ENCODE measurements at regions not wholly inside any gene's neighbourhood (a gene's known extent, or its start where the extent isn't known, plus 50 kb on each side); places are given as distances from the start of the nearest gene placed in this dataset.

DNA sequence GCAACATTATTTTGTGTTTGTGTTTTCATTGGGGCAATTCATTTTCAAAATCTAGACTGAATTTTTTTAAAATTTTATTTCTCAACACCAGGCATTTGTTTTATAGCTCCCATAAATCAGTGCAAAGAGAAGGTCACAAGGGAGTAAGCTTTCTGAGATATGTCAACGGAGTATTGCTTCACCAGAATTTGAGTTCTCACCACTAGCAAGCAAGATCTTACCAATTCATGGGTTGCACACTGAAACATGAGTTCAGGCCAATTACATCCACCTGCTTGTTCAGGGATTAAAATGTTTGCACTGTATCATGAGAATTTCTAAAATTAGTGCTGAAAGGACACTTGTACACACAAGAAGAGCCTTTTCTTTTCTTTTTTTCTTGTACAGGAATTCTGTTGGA, 121.9 kb downstream of the CAND1 start:
- TF ChIP-seq ZNF274 (IDR thresholded peaks at IDR 0.05; ENCODE audit: low read depth, low read length) (no peak), SUZ12 (IDR thresholded peaks at IDR 0.05; ENCODE audit: extremely low read depth, insufficient read depth, insufficient read length) (no peak), YY1 (IDR thresholded peaks at IDR 0.05; ENCODE audit: insufficient read depth, insufficient read length) (no peak)
- no peak for DNase-seq (ENCODE audit: low read depth, low spot score)
- H3K4me1 ChIP-seq (ENCODE audit: insufficient read depth, insufficient read length), result no peaks in the 10 kb centered on the region
- H3K27me3 ChIP-seq (ENCODE audit: insufficient read depth, insufficient read length), result no peaks in the 10 kb centered on the region
- H3K36me3 ChIP-seq (ENCODE audit: insufficient read depth, insufficient read length, low read length), result no peaks in the 10 kb centered on the region
- H3K9ac ChIP-seq (ENCODE audit: insufficient read length, low read depth), result no peak overlapping the region
- no peak overlapping the region for H3K4me3 ChIP-seq (ENCODE audit: insufficient read length, low read depth)
- H3K9me3 ChIP-seq (ENCODE audit: insufficient read depth, low read length), result no peaks in the 10 kb centered on the region

DNA sequence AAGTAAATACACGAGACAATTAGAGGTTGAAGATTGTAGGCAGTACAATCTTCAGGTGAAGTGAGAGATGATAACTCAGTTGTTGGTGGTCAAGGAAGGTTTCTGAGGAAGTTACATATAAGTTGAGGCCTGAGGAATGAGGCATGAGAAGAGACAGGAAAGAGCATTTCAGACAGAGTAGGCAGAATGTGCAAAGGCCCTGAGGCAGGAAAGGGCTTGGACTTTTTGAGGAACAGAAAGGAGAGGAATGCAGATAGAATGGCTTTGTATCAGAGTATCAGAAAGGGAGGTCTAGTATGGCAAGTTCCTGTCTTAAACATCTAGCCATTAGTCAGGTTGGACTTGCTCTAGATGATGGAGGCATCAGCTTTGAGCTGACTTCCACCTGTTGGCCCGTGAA, 122.5 kb downstream of the CAND1 start:
- no peaks in the 10 kb centered on the region for H3K9me3 ChIP-seq (ENCODE audit: insufficient read depth, low read length)
- no peaks in the 10 kb centered on the region for H3K36me3 ChIP-seq (ENCODE audit: insufficient read depth, insufficient read length, low read length)
- no peak for TF ChIP-seq YY1 (IDR thresholded peaks at IDR 0.05; ENCODE audit: insufficient read depth, insufficient read length)
- no peak for TF ChIP-seq ZNF274 (IDR thresholded peaks at IDR 0.05; ENCODE audit: low read depth, low read length)
- no peak for TF ChIP-seq SUZ12 (IDR thresholded peaks at IDR 0.05; ENCODE audit: extremely low read depth, insufficient read depth, insufficient read length)
- DNase-seq (ENCODE audit: low read depth, low spot score), result no peak
- H3K4me3 ChIP-seq (ENCODE audit: insufficient read length, low read depth), result no peak overlapping the region
- H3K27me3 ChIP-seq (ENCODE audit: insufficient read depth, insufficient read length), result no peaks in the 10 kb centered on the region
- no peaks in the 10 kb centered on the region for H3K4me1 ChIP-seq (ENCODE audit: insufficient read depth, insufficient read length)
- no peak overlapping the region for H3K9ac ChIP-seq (ENCODE audit: insufficient read length, low read depth)

DNA sequence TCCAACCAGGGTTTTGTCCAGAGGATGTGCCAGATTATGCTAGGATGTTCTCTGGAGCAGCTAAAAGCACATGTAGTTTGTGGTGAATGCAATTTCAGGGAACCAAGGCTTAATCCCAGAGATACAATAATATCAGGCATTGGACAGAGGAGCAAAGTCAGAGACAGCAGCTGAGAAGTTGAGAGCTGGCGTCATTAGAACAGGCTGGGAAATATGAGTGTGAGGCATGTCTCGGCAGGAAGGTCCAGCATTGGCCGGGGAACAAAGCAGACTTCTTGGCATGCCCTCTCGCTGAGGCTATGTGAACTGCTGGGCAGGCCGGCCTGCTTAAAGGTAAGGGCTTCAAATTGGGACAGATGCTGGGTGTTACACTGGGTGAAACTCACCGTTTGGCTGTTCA, 125.4 kb downstream of the CAND1 start:
- Histone ChIP-seq H3K27me3 (ENCODE audit: insufficient read depth, insufficient read length) (no peaks in the 10 kb centered on the region), H3K4me1 (ENCODE audit: insufficient read depth, insufficient read length) (no peaks in the 10 kb centered on the region), H3K36me3 (ENCODE audit: insufficient read depth, insufficient read length, low read length) (no peaks in the 10 kb centered on the region), H3K9me3 (ENCODE audit: insufficient read depth, low read length) (no peaks in the 10 kb centered on the region), H3K4me3 (ENCODE audit: insufficient read length, low read depth) (no peak overlapping the region), H3K9ac (ENCODE audit: insufficient read length, low read depth) (no peak overlapping the region)
- TF ChIP-seq SUZ12 (IDR thresholded peaks at IDR 0.05; ENCODE audit: extremely low read depth, insufficient read depth, insufficient read length) (no peak), YY1 (IDR thresholded peaks at IDR 0.05; ENCODE audit: insufficient read depth, insufficient read length) (no peak), ZNF274 (IDR thresholded peaks at IDR 0.05; ENCODE audit: low read depth, low read length) (no peak)
- DNase-seq (ENCODE audit: low read depth, low spot score), result no peak

DNA sequence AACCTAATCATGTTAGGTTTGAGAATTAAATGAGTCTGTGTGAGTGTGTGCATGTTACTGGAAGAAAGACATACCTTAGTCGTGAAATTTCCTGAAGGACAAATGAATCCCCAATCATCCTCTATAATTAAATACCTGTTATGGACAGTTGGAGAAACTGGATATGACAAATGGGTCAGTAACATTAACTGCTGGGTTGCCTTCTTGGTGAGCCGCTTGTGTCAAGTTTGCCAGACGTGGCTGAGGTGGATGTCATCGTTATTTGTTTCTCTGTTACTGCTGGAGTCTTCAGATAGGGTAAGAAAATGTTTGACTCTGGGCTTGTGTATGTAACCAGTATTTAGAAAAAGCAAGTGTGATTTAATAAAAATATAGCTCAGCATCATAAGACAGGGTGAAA, 131.6 kb downstream of the CAND1 start:
- H3K9ac ChIP-seq (ENCODE audit: insufficient read length, low read depth), result no peak overlapping the region
- no peak for DNase-seq (ENCODE audit: low read depth, low spot score)
- TF ChIP-seq ZNF274 (IDR thresholded peaks at IDR 0.05; ENCODE audit: low read depth, low read length) (no peak), YY1 (IDR thresholded peaks at IDR 0.05; ENCODE audit: insufficient read depth, insufficient read length) (no peak), SUZ12 (IDR thresholded peaks at IDR 0.05; ENCODE audit: extremely low read depth, insufficient read depth, insufficient read length) (no peak)
- no peaks in the 10 kb centered on the region for H3K9me3 ChIP-seq (ENCODE audit: insufficient read depth, low read length)
- H3K27me3 ChIP-seq (ENCODE audit: insufficient read depth, insufficient read length), result no peaks in the 10 kb centered on the region
- H3K4me1 ChIP-seq (ENCODE audit: insufficient read depth, insufficient read length), result no peaks in the 10 kb centered on the region
- H3K36me3 ChIP-seq (ENCODE audit: insufficient read depth, insufficient read length, low read length), result no peaks in the 10 kb centered on the region
- no peak overlapping the region for H3K4me3 ChIP-seq (ENCODE audit: insufficient read length, low read depth)

DNA sequence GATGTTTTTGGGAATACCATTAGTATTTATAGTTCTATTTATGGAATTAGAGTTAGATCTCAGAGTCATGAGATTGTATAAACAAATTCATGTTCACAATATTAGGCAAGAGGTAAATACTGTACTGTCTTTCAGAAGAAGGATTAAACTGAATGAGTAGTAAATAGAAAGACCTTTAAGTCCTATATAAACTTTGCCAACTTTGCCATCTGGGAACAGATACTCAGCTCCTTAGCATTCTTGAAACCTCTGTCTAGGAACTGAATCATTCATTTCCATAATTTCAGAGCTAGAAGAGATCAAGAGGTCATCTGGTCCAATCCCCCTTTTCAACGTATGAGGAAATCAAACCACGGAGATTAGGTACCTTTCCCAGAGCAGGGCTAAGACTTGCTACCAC, 141.1 kb downstream of the CAND1 start:
- Histone ChIP-seq H3K4me1 (ENCODE audit: insufficient read depth, insufficient read length) (peaks cover 5% of the 10 kb centered on the region), H3K27me3 (ENCODE audit: insufficient read depth, insufficient read length) (no peaks in the 10 kb centered on the region), H3K36me3 (ENCODE audit: insufficient read depth, insufficient read length, low read length) (no peaks in the 10 kb centered on the region), H3K9me3 (ENCODE audit: insufficient read depth, low read length) (no peaks in the 10 kb centered on the region), H3K4me3 (ENCODE audit: insufficient read length, low read depth) (no peak overlapping the region), H3K9ac (ENCODE audit: insufficient read length, low read depth) (no peak overlapping the region)
- DNase-seq (ENCODE audit: low read depth, low spot score), result no peak
- TF ChIP-seq YY1 (IDR thresholded peaks at IDR 0.05; ENCODE audit: insufficient read depth, insufficient read length), result no peak
- no peak for TF ChIP-seq SUZ12 (IDR thresholded peaks at IDR 0.05; ENCODE audit: extremely low read depth, insufficient read depth, insufficient read length)
- no peak for TF ChIP-seq ZNF274 (IDR thresholded peaks at IDR 0.05; ENCODE audit: low read depth, low read length)

DNA sequence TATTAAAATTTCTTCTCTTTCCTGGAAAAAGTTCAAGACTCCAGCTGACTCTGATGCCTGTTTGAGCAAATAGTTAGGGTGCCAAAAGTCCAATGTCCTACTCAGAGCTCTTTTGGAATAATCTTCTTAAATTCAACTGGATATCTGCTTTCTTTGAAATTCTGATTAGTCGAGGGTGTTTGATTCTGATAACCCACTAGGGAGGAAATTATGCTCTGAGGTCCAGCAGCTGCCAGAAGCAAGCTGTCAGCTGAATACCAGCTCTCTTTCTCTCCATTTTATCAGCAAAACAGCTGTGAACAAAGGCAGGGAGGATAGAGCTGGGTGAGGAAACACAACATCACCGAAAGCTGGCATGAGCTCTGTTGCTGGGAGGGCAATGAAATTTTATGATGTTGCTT, 141.5 kb downstream of the CAND1 start:
- H3K4me1 ChIP-seq (ENCODE audit: insufficient read depth, insufficient read length), result peaks cover 5% of the 10 kb centered on the region
- no peak overlapping the region for H3K4me3 ChIP-seq (ENCODE audit: insufficient read length, low read depth)
- H3K9ac ChIP-seq (ENCODE audit: insufficient read length, low read depth), result no peak overlapping the region
- DNase-seq (ENCODE audit: low read depth, low spot score), result no peak
- H3K36me3 ChIP-seq (ENCODE audit: insufficient read depth, insufficient read length, low read length), result no peaks in the 10 kb centered on the region
- TF ChIP-seq SUZ12 (IDR thresholded peaks at IDR 0.05; ENCODE audit: extremely low read depth, insufficient read depth, insufficient read length) (no peak), YY1 (IDR thresholded peaks at IDR 0.05; ENCODE audit: insufficient read depth, insufficient read length) (no peak), ZNF274 (IDR thresholded peaks at IDR 0.05; ENCODE audit: low read depth, low read length) (no peak)
- no peaks in the 10 kb centered on the region for H3K9me3 ChIP-seq (ENCODE audit: insufficient read depth, low read length)
- no peaks in the 10 kb centered on the region for H3K27me3 ChIP-seq (ENCODE audit: insufficient read depth, insufficient read length)

DNA sequence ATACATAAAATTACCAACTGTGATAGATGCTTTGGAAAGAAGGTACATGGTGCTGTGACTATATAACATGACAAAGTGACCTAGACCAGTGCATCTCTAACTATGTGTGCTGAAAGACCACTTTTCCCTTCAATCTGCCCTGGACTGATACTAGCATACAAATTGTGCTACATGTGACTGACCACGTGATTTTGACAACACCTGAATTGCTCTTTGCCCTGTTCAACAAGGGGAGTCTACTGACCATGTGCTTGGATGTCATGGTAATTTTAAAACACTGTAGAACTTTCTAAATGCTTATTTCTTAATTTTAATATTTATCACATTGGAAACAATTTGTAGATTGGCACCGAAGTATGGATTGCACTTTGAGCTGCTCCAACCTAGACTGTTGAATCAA, 142.4 kb downstream of the CAND1 start:
- no peaks in the 10 kb centered on the region for H3K9me3 ChIP-seq (ENCODE audit: insufficient read depth, low read length)
- peaks cover 5% of the 10 kb centered on the region for H3K4me1 ChIP-seq (ENCODE audit: insufficient read depth, insufficient read length)
- no peaks in the 10 kb centered on the region for H3K36me3 ChIP-seq (ENCODE audit: insufficient read depth, insufficient read length, low read length)
- no peaks in the 10 kb centered on the region for H3K27me3 ChIP-seq (ENCODE audit: insufficient read depth, insufficient read length)
- no peak for TF ChIP-seq ZNF274 (IDR thresholded peaks at IDR 0.05; ENCODE audit: low read depth, low read length)
- TF ChIP-seq SUZ12 (IDR thresholded peaks at IDR 0.05; ENCODE audit: extremely low read depth, insufficient read depth, insufficient read length), result no peak
- TF ChIP-seq YY1 (IDR thresholded peaks at IDR 0.05; ENCODE audit: insufficient read depth, insufficient read length), result no peak
- DNase-seq (ENCODE audit: low read depth, low spot score), result no peak
- no peak overlapping the region for H3K9ac ChIP-seq (ENCODE audit: insufficient read length, low read depth)
- H3K4me3 ChIP-seq (ENCODE audit: insufficient read length, low read depth), result no peak overlapping the region

DNA sequence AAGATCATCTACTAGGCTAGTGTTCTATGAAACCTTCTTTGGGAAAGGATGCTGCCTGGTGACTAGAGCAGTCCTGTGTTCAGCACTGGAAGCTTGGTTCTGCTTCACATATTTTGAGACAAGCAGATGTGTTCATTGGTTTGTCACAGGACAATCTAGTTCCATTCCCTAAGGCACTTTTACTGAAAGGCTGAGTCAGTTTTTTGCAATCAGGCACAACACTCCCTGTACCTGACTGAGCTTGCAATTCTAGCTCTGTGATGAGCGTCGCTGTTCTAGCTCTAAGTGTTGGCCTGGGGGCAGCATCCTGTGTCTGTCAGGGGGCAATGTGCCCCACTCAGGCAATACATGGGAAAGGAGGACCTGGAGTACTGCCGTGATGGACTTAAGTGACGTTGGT, 144.4 kb downstream of the CAND1 start:
- H3K4me1 ChIP-seq (ENCODE audit: insufficient read depth, insufficient read length), result peaks cover 5% of the 10 kb centered on the region
- H3K9ac ChIP-seq (ENCODE audit: insufficient read length, low read depth), result no peak overlapping the region
- no peak for DNase-seq (ENCODE audit: low read depth, low spot score)
- no peak for TF ChIP-seq SUZ12 (IDR thresholded peaks at IDR 0.05; ENCODE audit: extremely low read depth, insufficient read depth, insufficient read length)
- TF ChIP-seq ZNF274 (IDR thresholded peaks at IDR 0.05; ENCODE audit: low read depth, low read length), result no peak
- TF ChIP-seq YY1 (IDR thresholded peaks at IDR 0.05; ENCODE audit: insufficient read depth, insufficient read length), result no peak
- no peaks in the 10 kb centered on the region for H3K9me3 ChIP-seq (ENCODE audit: insufficient read depth, low read length)
- no peak overlapping the region for H3K4me3 ChIP-seq (ENCODE audit: insufficient read length, low read depth)
- no peaks in the 10 kb centered on the region for H3K36me3 ChIP-seq (ENCODE audit: insufficient read depth, insufficient read length, low read length)
- no peaks in the 10 kb centered on the region for H3K27me3 ChIP-seq (ENCODE audit: insufficient read depth, insufficient read length)
